ENCODE measurements at regions not wholly inside any gene's neighbourhood (a gene's known extent, or its start where the extent isn't known, plus 50 kb on each side); places are given as distances from the start of the nearest gene placed in this dataset.

DNA sequence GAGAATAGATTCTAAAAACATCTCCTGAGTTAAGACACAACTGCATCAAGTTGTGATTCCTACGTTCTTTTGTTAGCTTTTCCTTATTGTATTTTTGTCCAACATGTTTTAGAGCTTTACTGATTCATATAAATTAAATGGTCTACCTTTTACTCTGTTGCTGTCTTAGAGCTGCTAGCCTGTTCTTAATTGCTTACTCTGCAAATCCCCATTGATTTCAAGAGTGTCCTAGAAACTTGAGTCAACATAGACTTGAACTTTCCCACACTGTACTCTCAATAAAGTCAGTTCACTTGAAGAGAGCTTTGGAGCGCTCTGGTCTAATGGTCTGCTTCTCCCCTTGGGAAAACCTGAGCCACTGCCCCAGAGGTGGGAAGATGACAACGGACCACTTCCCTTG lies 343.9 kb downstream of the CCER1 start:
- TF ChIP-seq, protein P1, sequence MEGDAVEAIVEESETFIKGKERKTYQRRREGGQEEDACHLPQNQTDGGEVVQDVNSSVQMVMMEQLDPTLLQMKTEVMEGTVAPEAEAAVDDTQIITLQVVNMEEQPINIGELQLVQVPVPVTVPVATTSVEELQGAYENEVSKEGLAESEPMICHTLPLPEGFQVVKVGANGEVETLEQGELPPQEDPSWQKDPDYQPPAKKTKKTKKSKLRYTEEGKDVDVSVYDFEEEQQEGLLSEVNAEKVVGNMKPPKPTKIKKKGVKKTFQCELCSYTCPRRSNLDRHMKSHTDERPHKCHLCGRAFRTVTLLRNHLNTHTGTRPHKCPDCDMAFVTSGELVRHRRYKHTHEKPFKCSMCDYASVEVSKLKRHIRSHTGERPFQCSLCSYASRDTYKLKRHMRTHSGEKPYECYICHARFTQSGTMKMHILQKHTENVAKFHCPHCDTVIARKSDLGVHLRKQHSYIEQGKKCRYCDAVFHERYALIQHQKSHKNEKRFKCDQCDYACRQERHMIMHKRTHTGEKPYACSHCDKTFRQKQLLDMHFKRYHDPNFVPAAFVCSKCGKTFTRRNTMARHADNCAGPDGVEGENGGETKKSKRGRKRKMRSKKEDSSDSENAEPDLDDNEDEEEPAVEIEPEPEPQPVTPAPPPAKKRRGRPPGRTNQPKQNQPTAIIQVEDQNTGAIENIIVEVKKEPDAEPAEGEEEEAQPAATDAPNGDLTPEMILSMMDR (IDR thresholded peaks at IDR 0.05; ENCODE audit: extremely low read depth in 1 of 2, insufficient read depth in 1 of 2, low read depth in 1 of 2, low read length in 2 of 2): no peak
- TF ChIP-seq EZH2 (IDR thresholded peaks at IDR 0.05; ENCODE audit: borderline replicate concordance, low read depth, low read length, severe bottlenecking) (no peak), FOS (IDR thresholded peaks at IDR 0.05; ENCODE audit: borderline replicate concordance, insufficient read depth, low read length) (no peak), MYC (IDR thresholded peaks at IDR 0.05; ENCODE audit: low read depth, low read length) (no peak)
- TF ChIP-seq, protein P2, sequence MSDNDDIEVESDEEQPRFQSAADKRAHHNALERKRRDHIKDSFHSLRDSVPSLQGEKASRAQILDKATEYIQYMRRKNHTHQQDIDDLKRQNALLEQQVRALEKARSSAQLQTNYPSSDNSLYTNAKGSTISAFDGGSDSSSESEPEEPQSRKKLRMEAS (IDR thresholded peaks at IDR 0.05; ENCODE audit: insufficient read depth, insufficient read length): no peak
